IMR-90 (cell line): ENCODE measurements at regions not wholly inside any gene's neighbourhood (a gene's known extent, or its start where the extent isn't known, plus 50 kb on each side); places are given as distances from the start of the nearest gene placed in this dataset.

Experiments used
- ATAC-seq: fragments of 200-7000 bp; cut with Tn5 transposase; 2 replicates; pipeline ENCODE4 v1.9.1; 2020; ENCODE audit warnings: low read depth, mild to moderate bottlenecking, moderate library complexity
- BruUV-seq: library from RNA; stranded (reverse); fragments of 400-500 nt; replicated peaks from 2 replicates; lab custom pipeline; 2021; lab: Mats Ljungman, UMichigan
- CTCF ChIA-PET: fragments of 300-600 bp; formaldehyde crosslinking; extraction: SDS; loops from one replicate; lab custom pipeline; 2021; ENCODE audit warnings: antibody characterized with exemption; lab: Yijun Ruan, JAX
- POLR2A ChIA-PET: fragments of 300-600 bp; sonication (Branson Sonifier 250); formaldehyde crosslinking; loops from one replicate; lab custom pipeline; 2022; ENCODE audit warnings: antibody characterized with exemption; ENCODE audit not compliant: unreplicated experiment; lab: Charles Lee
- DNase-seq: peaks from one replicate; pipeline ENCODE4 v3.0.0; 2013
- H2AFZ ChIP-seq: replicated peaks from 2 replicates; pipeline ENCODE3; 2013; ENCODE audit warnings: low read length, mild to moderate bottlenecking; ENCODE audit not compliant: poor library complexity
- H2AK5ac ChIP-seq: 2 replicates; pipeline ENCODE4 v1.6.1; 2013; ENCODE audit warnings: low read depth, low read length, inconsistent platforms
- H2AK9ac ChIP-seq: replicated peaks from 2 replicates; pipeline ENCODE3; 2013; ENCODE audit warnings: mild to moderate bottlenecking, low read depth, low read length, moderate library complexity; ENCODE audit not compliant: poor library complexity
- H2BK120ac ChIP-seq: 2 replicates; pipeline ENCODE4 v1.6.1; 2013; ENCODE audit warnings: low read depth, low read length, inconsistent platforms
- H2BK15ac ChIP-seq: 3 replicates; pipeline ENCODE4 v1.6.1; 2013; ENCODE audit warnings: low read depth, low read length, inconsistent platforms
- H2BK20ac ChIP-seq: 2 replicates; pipeline ENCODE4 v1.6.1; 2013; ENCODE audit warnings: low read depth, mild to moderate bottlenecking, inconsistent platforms, low read length, moderate library complexity
- H2BK5ac ChIP-seq: 2 replicates; pipeline ENCODE4 v1.6.1; 2013; ENCODE audit warnings: mild to moderate bottlenecking, low read depth, low read length, inconsistent platforms; ENCODE audit not compliant: poor library complexity, severe bottlenecking
- H3K14ac ChIP-seq: replicated peaks from 2 replicates; pipeline ENCODE4 v1.6.1; 2013; ENCODE audit warnings: low read depth, low read length, inconsistent platforms
- H3K18ac ChIP-seq: 2 replicates; pipeline ENCODE4 v1.6.1; 2013; ENCODE audit warnings: low read depth, low read length, control low read depth
- H3K23ac ChIP-seq: 2 replicates; pipeline ENCODE4 v1.6.1; 2013; ENCODE audit warnings: low read depth, low read length, inconsistent platforms
- H3K27ac ChIP-seq: 2 replicates; pipeline ENCODE4 v1.5.1; 2013; ENCODE audit warnings: mild to moderate bottlenecking, control low read depth, low read length; ENCODE audit not compliant: insufficient read depth
- H3K27me3 ChIP-seq: 2 replicates; pipeline ENCODE4 v1.6.1; 2013; ENCODE audit warnings: low read length; ENCODE audit not compliant: control insufficient read depth, insufficient read depth
- H3K36me3 ChIP-seq: 2 replicates; pipeline ENCODE4 v1.6.1; 2013; ENCODE audit warnings: low read length, mixed read lengths; ENCODE audit not compliant: control insufficient read depth, insufficient read depth
- H3K4ac ChIP-seq: 2 replicates; pipeline ENCODE4 v1.6.1; 2013; ENCODE audit warnings: low read depth, low read length, inconsistent platforms
- H3K4me1 ChIP-seq: 2 replicates; pipeline ENCODE4 v1.6.1; 2013; ENCODE audit warnings: low read length, mixed read lengths; ENCODE audit not compliant: control insufficient read depth, insufficient read depth
- H3K4me2 ChIP-seq: 2 replicates; pipeline ENCODE4 v1.6.1; 2013; ENCODE audit warnings: low read depth, mild to moderate bottlenecking, control low read depth, low read length, moderate library complexity
- H3K4me3 ChIP-seq: 2 replicates; pipeline ENCODE4 v1.5.1; 2013; ENCODE audit warnings: low read depth, mild to moderate bottlenecking, control low read depth, low read length, moderate library complexity; ENCODE audit not compliant: insufficient read depth
- H3K56ac ChIP-seq: 2 replicates; pipeline ENCODE4 v1.6.1; 2013; ENCODE audit warnings: low read length, inconsistent platforms; ENCODE audit not compliant: insufficient read depth; ENCODE audit errors: extremely low read depth
- H3K79me1 ChIP-seq, 2 experiments: 2 replicates each; pipeline ENCODE4 v1.6.1; 2013; ENCODE audit warnings: low read length in 2 of 2, inconsistent platforms in 1 of 2, low read depth in 1 of 2
- H3K9ac ChIP-seq: 2 replicates; pipeline ENCODE4 v1.6.1; 2013; ENCODE audit warnings: low read depth, low read length, control low read depth
- H3K9me1 ChIP-seq: 2 replicates; pipeline ENCODE4 v1.6.1; 2013; ENCODE audit warnings: low read length, inconsistent platforms; ENCODE audit not compliant: insufficient read depth
- H3K9me3 ChIP-seq: 2 replicates; pipeline ENCODE4 v1.6.1; 2013; ENCODE audit warnings: low read length; ENCODE audit not compliant: control insufficient read depth, insufficient read depth
- H4K20me1 ChIP-seq: 2 replicates; pipeline ENCODE4 v1.6.1; 2013; ENCODE audit warnings: low read length, inconsistent platforms; ENCODE audit not compliant: insufficient read depth
- H4K5ac ChIP-seq: 2 replicates; pipeline ENCODE4 v1.6.1; 2013; ENCODE audit warnings: mild to moderate bottlenecking, low read depth, low read length, control low read depth
- H4K8ac ChIP-seq, 2 experiments: 2 replicates each; pipeline ENCODE4 v1.6.1; 2013; ENCODE audit warnings: low read depth in 2 of 2, low read length in 2 of 2, control low read depth in 1 of 2, inconsistent platforms in 1 of 2
- H4K91ac ChIP-seq: 2 replicates; pipeline ENCODE4 v1.6.1; 2013; ENCODE audit warnings: low read depth, low read length, inconsistent platforms; ENCODE audit not compliant: insufficient read depth
- CHD1 ChIP-seq: IDR thresholded peaks from 2 replicates; pipeline ENCODE4 v1.6.1; 2012; ENCODE audit warnings: low read depth, low read length, improper control_type of control experiment
- WGBS, 2 experiments: methylation state at CpG; one replicate each; pipeline versions ENCODE4 v1.1.5 to v1.1.7; 2013; ENCODE audit warnings: missing lambda C conversion rate in 2 of 2; ENCODE audit not compliant: insufficient read length in 1 of 2; ENCODE audit errors: extremely low coverage in 2 of 2; 5-methylcytosine and 5-hydroxymethylcytosine counted together
- dilution Hi-C: fragments of 300-500 bp; cut with HindIII; formaldehyde crosslinking; loops from one replicate; pipeline ENCODE4 v1.14.3; 2018; ENCODE audit warnings: low sequenced_read_pairs; ENCODE audit not compliant: unreplicated experiment
- in situ Hi-C: fragments of 300-500 bp; cut with MboI; formaldehyde crosslinking; loops from 3 replicates; pipeline ENCODE4 v1.14.3; 2019; ENCODE audit warnings: low sequenced_read_pairs, inconsistent platforms, mixed read lengths
- intact Hi-C: fragments of 100-400 bp; cut with micrococcal nuclease; formaldehyde crosslinking; loops from 2 replicates; pipeline ENCODE4 v1.10.0; 2022

DNA sequence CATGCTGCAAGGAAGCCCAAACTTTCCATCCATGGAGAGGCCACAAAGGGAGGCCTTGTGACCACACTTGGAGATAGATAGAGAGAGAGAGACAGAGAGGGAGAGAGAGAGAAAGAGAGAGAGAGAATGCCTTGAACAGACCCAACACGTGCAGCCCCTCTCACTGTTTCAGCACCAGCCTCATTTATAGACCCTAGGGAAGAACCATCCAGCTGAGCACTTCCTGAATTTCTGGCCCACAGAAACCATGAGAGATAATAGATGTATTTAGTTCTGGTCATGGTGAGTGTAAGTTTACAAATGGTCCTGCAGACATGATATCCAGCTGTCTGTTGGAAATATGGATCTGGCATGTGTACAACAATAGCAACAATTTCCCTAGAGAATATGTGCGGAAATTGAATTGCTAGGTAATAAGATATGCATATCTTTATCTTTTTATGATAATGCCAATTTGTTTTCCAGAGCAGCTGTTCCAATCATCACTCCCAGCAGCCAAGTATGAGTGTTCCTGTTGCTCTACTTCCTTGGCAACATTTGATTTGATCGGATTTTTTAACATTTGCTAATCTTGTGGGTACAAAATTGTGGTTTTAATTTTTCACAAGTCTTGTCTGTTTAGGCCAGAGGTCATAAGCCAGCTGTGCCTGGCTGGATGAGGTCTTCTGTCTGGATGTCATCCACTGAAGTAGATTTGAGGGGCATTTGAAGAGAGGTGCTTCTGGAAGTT is 217.3 kb upstream of the IL12B start:
- intact Hi-C loops: no loop called here
- no TSS peak for BruUV-seq
- Histone ChIP-seq H4K91ac (no peak overlapping the region), H3K4me3 (no peak overlapping the region), H2AFZ (no peak overlapping the region), H3K36me3 (no peaks in the 10 kb centered on the region), H2BK15ac (no peak overlapping the region), H3K9me3 (peaks cover 4% of the 10 kb centered on the region), H3K27me3 (peaks cover 6% of the 10 kb centered on the region; the same call in 1 of the 2 replicates), H2BK5ac (no peak overlapping the region), H3K27ac (no peak overlapping the region), H3K4ac (no peak overlapping the region), H3K4me1 (peaks cover 2% of the 10 kb centered on the region; the same call in 1 of the 2 replicates), H3K9ac (no peak overlapping the region), H3K18ac (no peak overlapping the region), H2AK5ac (no peak overlapping the region), H3K79me1 (no peaks in the 10 kb centered on the region), H3K14ac (no peak overlapping the region), H3K23ac (no peak overlapping the region), H4K8ac (no peak overlapping the region), H2AK9ac (no peak overlapping the region), H2BK20ac (no peak overlapping the region), H4K20me1 (no peaks in the 10 kb centered on the region), H4K5ac (no peak overlapping the region), H3K9me1 (no peaks in the 10 kb centered on the region), H3K56ac (no peak overlapping the region), H3K4me2 (no peak overlapping the region), H2BK120ac (no peak overlapping the region)
- DNase-seq (no peak), ATAC-seq (no peak)
- no peak for TF ChIP-seq CHD1
- dilution Hi-C loops: no loop called here
- in situ Hi-C loops: no loop called here
- no CpG with 5 or more reads among the region's 3 CpGs for WGBS, 2 experiments
- CTCF ChIA-PET: no interaction called here
- POLR2A ChIA-PET: no interaction called here
